ENCODE measurements at regions not wholly inside any gene's neighbourhood (a gene's known extent, or its start where the extent isn't known, plus 50 kb on each side); places are given as distances from the start of the nearest gene placed in this dataset.

DNA sequence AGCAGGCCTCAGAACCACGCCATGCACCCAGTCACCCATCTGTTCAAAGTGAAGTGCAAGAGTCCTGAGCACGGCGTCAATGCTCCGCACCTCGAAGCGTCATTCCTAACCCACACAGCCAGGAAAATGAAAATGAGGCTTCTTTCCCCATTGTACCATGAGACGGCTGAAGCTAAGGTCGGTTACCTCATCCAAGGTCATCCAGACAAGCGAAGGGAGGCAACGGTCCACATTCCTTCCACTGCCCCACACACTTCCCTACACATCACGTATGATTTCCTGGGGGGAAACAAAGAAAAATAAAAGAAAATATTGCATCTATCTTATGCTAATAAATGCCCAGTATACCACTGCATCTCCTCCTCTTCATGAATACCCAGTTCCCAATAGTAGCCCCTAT lies 113.5 kb upstream of the RAB6C start:
- no peak for DNase-seq (ENCODE audit: low read depth in 4 of 4, low spot score in 3 of 4)

DNA sequence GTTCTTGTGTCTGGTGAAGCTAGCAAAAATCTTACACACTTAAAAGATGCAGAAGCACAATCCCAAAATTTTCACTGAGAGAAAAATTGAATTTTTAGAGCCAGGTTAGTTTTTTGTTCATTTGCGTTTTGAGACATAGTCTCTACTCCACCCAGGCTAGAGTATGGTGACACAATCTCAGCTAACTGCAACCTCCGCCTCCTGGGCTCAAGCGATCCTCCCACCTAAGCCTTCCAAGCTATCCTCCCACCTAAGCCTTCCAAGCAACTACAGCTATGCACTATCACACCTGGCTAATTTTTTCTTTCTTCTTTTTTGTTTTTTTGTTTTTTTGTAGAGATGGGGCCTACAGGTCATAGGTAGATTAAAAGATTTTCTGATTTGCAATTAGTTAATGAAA lies 113.1 kb upstream of the RAB6C start:
- DNase-seq (ENCODE audit: low read depth in 4 of 4, low spot score in 3 of 4) = no peak

DNA sequence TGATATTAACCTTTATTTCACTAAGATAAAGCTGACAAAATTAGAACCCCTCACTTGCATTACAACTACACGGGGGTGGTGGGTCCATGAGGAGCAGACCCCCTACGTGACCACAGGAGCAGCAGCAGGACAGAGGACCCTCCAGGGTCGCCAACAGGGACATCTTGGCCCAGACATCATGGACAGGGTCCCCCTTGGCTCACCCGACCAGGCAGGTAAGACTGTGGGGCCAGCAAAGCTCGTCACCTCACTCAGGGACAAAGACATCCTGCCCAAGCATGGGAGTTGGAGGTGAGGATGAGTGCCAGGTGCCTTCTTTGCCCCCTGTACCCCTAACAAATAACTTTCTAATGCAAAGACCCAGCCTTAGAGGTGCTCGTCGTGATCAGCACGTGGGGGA lies 111.3 kb upstream of the RAB6C start:
- no peak for DNase-seq (ENCODE audit: low read depth in 4 of 4, low spot score in 3 of 4)

DNA sequence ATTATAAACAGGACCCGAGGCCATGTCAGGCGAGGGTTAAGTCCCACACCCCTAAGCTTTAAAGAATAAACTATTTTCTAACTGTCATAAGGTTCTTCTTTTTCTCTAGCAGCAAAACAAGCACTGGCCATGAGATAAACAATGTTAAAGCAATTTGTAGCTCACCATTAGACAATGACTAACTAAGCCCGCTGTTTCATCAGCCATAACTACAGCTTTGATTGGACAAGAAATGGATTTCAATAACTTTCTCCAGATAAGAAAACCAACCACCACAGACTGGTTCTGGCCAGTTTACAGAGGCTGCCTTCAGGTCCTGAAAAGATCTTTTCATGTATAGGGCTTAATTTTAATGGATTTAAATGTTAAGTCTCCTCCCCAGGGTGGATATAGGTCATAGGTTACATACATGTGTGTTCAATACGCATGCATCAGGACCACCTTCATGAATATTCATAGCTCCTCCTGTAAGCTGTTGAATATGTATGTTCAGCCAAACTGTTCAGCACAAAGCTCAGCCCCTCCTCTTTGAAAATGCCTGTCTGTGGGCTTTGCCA lies 108.7 kb upstream of the RAB6C start:
- DNase-seq (ENCODE audit: low read depth in 4 of 4, low spot score in 3 of 4) = no peak

DNA sequence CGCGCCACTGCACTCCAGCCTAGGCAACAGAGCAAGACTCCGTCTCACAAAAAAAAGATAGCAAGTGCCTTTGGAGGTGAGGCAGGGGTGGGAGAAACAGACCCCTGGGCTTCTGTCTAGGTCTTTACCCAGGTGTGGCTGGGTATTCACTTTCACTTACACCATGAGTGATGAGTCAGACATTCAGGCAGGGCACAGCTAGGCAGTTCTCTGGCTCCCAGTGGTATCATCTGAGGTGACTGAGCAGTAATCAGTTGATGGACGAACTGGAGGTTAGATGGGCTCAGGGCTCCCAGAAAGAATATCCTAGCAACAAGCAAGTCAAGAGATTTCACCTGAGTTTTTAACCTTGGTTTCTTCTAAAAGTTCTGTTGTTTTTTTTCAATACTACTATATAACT lies 107.0 kb upstream of the RAB6C start:
- DNase-seq (ENCODE audit: low read depth in 4 of 4, low spot score in 3 of 4) = no peak

DNA sequence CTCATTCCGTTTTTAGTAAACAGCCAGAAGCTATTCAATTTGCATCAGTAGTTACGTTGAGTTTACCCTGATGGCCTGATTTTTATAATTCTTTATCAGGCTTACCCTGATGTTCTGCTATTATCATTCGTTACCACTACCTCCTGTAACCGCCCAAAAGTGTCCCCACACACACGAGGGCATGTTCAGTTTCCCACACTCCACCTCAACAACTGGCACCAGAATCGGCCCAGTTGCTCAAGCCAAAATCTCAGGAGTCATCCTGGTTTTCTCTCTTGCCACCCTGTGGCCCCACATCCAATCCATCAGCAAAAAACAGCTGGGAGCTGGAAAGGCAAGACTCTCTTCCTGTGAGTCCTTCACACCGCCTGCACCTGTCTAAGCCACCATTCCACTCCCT lies 102.9 kb upstream of the RAB6C start:
- no peak for DNase-seq (ENCODE audit: low read depth in 4 of 4, low spot score in 3 of 4)

DNA sequence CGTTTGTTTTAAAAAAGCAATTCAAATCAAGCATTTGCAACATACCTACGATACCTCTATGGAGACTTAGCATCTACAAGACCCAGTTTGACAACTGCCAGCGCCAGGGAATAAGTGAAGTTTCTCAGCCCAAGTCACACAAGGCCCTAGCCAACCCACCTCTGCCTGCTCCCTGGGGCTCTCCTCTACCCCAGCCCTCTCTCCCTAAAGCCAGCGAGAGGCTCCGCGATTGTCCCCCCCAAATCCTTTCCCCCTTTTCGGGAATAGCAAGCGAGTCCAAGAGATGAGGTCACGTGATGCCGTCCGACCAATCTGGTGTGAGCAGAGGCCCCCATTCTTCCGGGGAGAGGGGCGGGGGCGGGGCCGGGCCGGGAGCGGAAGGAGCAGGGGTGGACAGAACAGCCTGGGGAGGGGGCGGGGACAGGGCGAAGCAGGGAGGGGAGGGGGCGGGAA lies 102.2 kb upstream of the RAB6C start:
- peak; percentile 86 to 91 (median 89) for DNase-seq (ENCODE audit: low read depth in 4 of 4, low spot score in 3 of 4)

DNA sequence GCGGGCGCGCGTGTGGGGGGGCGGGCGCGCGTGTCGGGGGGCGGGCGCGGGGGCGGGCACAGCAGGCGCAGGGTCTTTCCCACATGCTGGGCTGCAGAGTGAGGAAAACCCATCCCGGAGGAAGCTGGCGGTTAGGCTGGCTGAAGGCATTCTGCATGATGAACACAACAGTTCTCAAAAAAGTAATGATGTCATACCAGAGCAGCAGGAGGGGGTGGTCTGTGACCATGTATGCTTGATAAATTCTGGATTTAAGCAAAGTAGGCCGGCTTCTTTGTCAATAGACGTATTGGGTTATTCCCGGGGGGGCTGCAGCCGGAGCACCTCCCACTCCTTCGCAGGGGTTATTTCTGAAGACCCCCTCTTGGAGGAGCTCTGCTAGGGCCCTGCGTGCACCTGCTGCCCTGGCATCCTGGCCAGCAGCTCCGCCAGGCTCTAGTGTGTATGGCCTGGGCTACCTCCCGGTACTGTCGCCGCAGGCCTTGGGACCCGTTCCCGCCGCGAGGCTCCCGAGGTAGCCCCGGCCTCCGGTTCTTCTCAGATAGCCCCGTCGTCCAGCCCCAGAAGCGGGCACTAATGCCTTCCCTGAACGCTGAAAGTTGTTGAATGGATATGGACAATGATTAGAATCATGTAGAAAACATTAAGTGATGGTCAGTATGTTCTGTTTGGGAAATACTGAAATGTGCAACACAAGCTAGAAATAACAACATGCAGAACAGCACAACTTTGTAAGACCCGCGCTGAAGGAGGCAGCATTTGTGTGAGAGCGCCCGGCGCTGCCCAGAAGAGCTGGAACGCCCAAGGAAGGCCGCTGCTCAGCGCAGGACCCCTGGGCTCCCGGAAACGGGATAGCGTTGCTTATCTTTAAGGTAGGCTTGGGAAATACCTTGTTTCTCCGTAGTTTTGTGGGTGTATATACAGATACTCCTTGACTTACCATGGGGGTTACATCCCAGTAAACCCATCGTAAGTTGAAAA lies 101.4 kb upstream of the RAB6C start:
- DNase-seq (ENCODE audit: low read depth in 4 of 4, low spot score in 3 of 4) = peak; percentile 48 to 58 (median 50)

DNA sequence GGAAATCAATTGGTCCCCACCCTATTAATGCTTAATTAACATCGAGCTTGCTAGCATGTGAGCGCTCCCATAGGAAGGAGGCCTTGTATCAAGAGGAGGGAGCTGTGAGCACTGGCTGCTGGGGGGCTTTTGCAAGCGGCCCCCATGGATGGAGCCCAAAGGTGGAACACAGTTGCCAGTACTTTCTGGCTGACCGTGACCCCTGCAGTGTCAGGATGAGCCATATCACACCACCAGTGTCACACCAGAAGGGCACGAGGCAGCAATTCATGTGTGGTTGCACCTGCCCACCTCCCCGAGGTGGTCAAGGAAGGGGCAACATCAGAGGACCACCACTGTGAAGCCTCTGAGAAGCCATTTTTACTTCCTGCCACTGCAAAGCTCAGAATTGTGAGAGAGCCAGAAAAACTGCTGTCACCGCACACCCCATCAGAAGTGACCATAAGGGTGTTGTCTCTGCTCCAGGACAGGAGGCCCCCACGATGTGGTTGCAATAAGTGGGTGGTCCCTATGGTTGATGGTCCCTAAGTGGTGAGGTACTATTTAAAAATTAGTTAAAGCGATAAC lies 99.8 kb upstream of the RAB6C start:
- no peak for DNase-seq (ENCODE audit: low read depth in 4 of 4, low spot score in 3 of 4)

DNA sequence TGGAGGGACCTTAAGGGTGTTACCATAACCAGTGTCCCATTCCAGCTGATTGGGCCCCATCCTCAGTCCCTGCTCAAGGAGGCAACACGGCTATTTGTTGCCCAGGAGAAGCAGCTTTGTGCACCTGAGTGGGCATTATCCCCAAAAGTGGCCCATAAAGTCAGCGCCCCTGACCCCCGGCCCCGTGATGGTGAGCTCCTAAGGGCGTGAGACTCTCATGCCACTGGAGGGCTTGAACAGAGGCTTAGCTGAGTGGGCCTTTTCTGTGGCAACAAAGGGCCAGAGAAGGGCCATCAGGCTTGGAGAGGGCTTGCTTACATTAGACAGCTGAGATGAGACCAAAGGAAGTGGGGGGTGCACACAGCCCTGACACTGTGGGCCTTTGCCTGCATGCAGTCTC lies 99.2 kb upstream of the RAB6C start:
- DNase-seq (ENCODE audit: low read depth in 4 of 4, low spot score in 3 of 4) = no peak

DNA sequence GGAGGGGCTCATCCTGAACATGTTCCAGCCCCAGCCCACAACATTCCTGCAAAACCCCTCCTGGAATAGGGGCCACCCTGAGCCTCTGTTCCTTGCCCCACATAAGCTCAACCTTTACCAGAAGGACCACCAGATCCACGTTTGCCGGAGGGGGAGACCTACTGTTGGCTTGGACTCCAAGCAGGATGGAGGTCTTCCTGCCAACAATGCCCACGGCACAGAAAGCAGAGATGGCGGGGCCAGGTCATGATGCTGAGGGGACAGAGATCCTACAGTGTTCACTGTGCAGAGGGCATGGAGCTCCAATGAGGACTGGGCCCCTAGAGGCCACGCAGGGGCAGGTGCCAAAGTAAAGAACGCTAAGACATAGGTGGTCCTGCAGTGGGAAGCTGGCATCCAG lies 98.5 kb upstream of the RAB6C start:
- DNase-seq (ENCODE audit: low read depth in 4 of 4, low spot score in 3 of 4) = no peak

DNA sequence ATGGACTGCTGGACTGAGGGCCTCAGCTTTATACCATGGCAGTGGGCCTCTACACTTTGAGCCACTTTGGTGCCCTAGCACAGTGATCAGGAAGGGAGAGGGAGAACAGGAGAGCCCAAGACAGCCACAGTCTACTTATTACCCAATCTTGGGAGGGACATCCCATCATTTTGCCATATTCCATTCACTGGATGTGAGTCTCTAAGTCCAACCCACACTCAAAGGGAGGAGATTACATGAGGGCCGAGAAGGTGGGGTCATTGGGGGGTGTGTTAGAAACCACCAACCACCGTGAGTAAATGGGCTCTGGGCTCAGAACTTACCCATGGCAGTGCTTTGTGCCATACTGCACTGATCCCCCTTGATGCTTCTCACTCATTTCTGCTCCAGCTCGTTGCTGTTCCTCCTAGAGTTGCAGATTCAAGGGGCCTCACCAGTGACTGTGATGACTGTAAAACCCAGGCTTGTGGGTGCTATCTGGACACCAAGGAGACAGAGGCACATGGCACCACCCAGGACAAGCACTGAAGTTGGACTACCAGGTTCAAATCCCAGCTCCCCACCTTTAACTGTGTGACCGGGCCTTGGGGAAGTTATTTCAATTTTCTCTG lies 97.6 kb upstream of the RAB6C start:
- DNase-seq (ENCODE audit: low read depth in 4 of 4, low spot score in 3 of 4) = no peak

DNA sequence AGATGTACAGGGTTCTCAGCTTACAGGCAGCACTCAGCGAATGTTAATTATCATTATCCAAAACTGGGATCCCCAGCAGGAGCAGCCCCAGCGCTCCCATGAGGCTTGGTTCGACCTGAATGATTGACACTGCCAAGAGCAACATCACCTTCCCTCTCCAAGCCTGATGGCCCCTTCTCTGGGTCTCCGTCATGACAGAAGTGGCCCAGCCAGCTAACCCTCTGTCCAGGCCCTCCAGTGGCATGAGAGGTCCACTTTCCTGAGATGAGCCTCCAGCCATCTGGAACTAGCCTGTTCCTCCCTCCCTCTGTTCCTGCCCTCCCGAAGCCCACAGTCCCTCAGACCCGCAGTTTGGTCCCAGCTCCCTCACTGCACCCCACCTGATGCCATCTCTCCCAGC lies 97.0 kb upstream of the RAB6C start:
- no peak for DNase-seq (ENCODE audit: low read depth in 4 of 4, low spot score in 3 of 4)

DNA sequence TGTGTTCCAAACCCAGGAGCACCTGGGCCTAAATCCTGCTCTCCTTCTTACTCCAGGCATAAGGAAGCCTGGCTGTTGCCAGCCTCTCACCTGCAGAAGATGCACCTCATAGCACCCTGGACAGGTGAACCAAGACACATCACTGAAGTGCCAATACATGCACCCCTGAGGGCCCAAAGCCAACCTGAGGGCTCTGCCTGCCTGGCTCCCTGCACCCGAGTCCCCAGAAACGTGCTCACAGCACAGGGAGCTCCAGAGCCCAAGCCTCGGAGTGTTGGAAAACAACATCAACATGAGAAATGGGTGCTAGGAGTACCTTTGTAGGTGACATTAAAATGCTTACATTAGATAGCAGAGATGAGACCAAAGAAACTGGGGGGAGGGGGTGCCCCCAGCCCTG lies 96.3 kb upstream of the RAB6C start:
- DNase-seq (ENCODE audit: low read depth in 4 of 4, low spot score in 3 of 4) = no peak

DNA sequence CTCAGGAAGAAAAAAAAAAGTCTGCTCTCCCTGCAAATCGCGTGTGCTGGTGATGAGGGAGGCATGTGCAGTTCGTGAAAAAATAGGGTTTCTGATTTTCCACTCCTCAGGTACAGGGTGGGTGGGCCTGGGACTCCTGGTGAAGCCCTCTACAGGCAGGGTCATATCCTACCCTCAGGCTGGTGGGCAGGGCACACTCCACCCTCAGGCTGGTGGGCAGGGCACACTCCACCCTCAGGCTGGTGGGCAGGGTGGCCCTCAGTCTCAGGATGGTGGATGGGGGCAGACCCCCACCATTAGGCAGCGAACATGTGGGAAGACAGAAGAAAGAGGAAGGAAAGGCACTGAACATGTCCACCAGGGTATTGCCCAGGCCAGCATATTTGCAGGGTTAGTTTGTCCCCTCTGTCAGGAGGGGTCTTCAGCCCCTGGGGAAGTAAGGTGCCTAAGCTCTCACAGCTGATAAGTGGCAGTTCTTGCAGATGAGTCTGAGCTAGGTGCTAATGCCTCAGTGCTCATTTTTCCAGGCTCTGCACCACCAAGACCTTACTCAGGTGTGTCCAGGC lies 95.2 kb upstream of the RAB6C start:
- no peak for DNase-seq (ENCODE audit: low read depth in 4 of 4, low spot score in 3 of 4)

DNA sequence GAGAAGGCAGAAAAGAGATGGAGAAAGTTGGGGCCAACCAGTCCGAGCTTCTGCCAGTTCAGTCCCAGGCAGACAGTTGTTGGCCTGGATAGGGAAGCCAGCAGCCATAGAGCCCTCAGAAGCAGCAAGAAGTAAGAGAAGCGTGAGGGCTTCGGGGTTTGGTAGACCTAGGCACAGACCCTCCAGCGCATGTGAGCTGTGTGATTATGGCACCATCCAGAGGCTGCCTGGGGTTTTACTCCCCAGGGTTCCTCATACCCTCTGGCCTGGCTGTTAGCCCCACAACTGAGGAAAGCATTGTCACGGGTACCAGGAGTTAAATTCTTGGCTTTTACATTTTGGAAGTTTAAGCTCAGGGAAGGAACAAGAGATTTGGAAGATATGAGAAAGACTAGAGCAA lies 93.7 kb upstream of the RAB6C start:
- DNase-seq (ENCODE audit: low read depth in 4 of 4, low spot score in 3 of 4) = no peak

DNA sequence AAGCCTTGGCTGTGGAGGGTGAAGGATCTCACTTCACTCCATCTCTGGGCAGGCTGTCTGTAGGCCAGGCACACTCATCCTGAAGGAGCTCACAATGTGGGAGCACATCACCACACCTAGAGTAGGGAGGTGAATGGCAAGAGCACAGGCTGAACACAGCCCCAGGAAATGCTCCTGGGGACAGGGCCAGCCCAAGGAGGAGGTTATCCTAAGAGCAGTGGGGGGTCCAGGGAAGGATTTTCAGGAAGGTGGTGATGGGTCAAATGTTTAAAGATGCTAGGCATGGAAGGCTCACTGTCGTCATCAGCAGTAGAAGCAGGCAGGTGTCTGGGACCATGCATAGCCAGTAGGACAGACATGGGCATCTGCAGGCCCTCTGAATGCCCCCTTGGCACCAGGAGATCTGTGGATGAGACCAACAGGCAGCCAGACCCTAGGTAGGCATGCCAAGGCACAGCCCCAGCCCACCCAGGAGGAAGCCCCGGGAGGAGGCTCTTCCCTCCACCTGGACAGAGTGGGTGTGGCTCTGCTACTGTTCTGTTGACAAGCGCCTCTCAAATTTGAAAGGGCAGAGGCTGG lies 91.7 kb upstream of the RAB6C start:
- no peak for DNase-seq (ENCODE audit: low read depth in 4 of 4, low spot score in 3 of 4)

DNA sequence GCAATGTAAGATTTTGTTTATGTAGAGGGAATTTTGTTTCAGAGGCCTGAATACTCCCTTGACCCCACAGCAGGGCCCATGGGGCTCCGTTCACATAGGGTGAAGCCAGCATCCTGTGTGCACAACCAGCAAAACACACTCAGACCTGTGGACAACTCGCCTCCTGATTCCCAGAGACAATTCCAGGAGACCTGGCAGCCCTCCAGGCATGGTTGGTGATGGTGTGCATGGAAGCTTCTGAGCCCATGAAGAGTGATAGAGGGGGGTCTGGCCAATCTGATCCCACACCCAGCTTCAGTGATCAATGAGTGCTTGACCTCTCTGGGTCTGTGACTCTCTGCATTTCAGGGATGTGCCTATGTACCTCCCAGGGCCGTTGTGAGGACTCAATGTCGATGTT lies 91.0 kb upstream of the RAB6C start:
- DNase-seq (ENCODE audit: low read depth in 4 of 4, low spot score in 3 of 4) = no peak

DNA sequence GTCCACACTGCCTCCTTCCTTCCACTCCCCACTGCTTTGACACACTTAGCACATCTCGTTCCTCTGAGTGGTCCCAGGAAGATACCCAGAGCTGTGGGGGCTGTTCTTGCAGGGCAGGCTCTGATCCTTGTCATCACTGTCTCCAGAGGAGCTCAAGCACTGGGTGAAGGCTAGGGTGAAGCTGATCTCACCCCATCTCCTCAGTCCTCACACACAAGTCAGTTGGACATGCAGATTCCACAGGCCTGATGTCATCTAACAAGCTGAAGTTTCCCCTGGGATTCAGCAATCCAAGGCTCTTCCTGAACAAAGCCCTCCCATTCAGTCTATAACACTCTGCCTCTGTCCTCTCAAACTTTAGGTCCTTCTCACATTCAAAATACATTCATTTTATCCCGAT lies 90.6 kb upstream of the RAB6C start:
- no peak for DNase-seq (ENCODE audit: low read depth in 4 of 4, low spot score in 3 of 4)

DNA sequence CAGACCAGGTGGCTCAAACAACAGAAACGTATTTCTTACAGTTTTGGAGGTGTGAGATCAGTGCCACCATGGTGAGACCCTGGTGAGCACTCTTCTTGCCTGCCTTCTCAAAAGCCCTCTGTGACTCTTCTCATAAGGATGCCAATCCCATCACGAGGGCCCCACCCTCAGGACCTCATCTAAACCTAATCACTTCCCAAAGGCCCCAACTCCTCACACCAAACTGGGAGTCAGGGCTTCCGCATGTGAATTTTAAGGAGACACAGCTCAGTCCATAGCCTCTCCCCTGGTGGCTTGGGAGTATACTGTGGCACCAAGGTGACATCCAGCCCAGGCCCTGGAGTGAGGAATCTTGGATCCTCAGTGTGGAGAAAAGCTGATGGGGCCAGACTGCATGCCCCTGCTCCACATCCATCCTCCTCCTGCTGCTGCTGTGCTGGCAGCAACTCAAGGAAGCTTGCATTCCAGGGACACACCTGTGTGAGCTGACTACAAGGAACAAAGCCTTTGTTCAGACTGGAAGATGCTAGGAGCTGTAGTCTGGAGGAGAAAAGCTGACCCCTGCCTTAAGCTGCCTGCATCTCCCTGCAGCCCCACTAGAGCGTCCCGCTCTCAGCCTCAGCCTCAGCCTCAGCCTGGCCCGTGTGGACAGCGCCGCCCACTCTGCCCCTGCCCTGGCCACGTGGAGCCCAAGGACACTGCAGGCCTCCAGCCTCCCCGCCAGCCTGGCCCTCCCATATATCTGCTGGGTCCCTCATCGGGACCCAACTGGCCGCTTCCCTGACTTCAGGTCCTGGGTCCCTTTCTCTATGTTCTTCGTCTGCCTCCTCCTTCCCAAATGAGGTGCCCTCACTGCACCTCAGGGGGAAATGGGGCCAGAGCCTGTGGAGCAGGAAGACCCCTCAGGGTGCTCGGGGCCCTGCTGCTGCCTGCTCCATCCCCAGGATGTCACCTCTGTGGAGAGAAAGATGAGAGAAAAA lies 87.8 kb upstream of the RAB6C start:
- no peak for DNase-seq (ENCODE audit: low read depth in 4 of 4, low spot score in 3 of 4)
